ENCODE measurements at regions not wholly inside any gene's neighbourhood (a gene's known extent, or its start where the extent isn't known, plus 50 kb on each side); places are given as distances from the start of the nearest gene placed in this dataset.

- Histone ChIP-seq H2BK5ac (ENCODE audit: low read depth, low read length, poor library complexity, severe bottlenecking) (no peak overlapping the region), H4K20me1 (ENCODE audit: insufficient read depth, low read length) (no peaks in the 10 kb centered on the region), H3K27me3 (ENCODE audit: control insufficient read depth, insufficient read depth, low read length) (peaks cover 16% of the 10 kb centered on the region), H2BK20ac (ENCODE audit: low read depth, low read length) (no peak overlapping the region), H3K9me1 (ENCODE audit: insufficient read depth, low read length) (no peaks in the 10 kb centered on the region; the same call in 1 of the 2 replicates), H3K4me3 (ENCODE audit: insufficient read depth, low read depth, low read length) (no peak overlapping the region), H3K9ac (ENCODE audit: low read depth, low read length) (no peak overlapping the region), H3K4ac (ENCODE audit: low read depth, low read length) (no peak overlapping the region), H2AK5ac (ENCODE audit: low read depth, low read length) (no peak overlapping the region), H2BK15ac (ENCODE audit: low read depth, low read length) (no peak overlapping the region), H4K5ac (ENCODE audit: low read depth, low read length) (no peak overlapping the region), H3K36me3 (ENCODE audit: control insufficient read depth, insufficient read depth, low read length) (no peaks in the 10 kb centered on the region), H3K23ac (ENCODE audit: low read depth, low read length) (no peak overlapping the region), H3K18ac (ENCODE audit: low read depth, low read length) (no peak overlapping the region), H4K91ac (ENCODE audit: insufficient read depth, low read depth, low read length) (no peak overlapping the region), H2BK120ac (ENCODE audit: low read depth, low read length) (no peak overlapping the region), H3K14ac (replicated peaks; ENCODE audit: low read depth, low read length) (no peak overlapping the region), H3K56ac (ENCODE audit: extremely low read depth, insufficient read depth, low read length) (no peak overlapping the region), H3K27ac (ENCODE audit: insufficient read depth, low read length) (no peak overlapping the region), H2AFZ (replicated peaks; ENCODE audit: low read length, poor library complexity) (peak overlapping the region; percentile 45), H3K4me2 (ENCODE audit: low read depth, low read length) (no peak overlapping the region), H4K8ac (ENCODE audit: low read depth in 2 of 2, low read length in 2 of 2) (no peak overlapping the region), H3K9me3 (ENCODE audit: control insufficient read depth, insufficient read depth, low read length) (no peaks in the 10 kb centered on the region), H2AK9ac (replicated peaks; ENCODE audit: low read depth, low read length, poor library complexity) (no peak overlapping the region), H3K79me1 (ENCODE audit: low read depth in 1 of 2, low read length in 2 of 2) (no peaks in the 10 kb centered on the region), H3K4me1 (ENCODE audit: control insufficient read depth, insufficient read depth, low read length) (no peaks in the 10 kb centered on the region)
- no peak for DNase-seq
- ATAC-seq (ENCODE audit: low read depth) = no peak
- in situ Hi-C loops (cut with MboI; ENCODE audit: low sequenced_read_pairs) (no loop called here), intact Hi-C loops (cut with micrococcal nuclease) (no loop called here), dilution Hi-C loops (cut with HindIII; ENCODE audit: low sequenced_read_pairs, unreplicated experiment) (no loop called here)
- no TSS peak for BruUV-seq (replicated peaks)
- ChIA-PET CTCF (no interaction called here), POLR2A (ENCODE audit: unreplicated experiment) (no interaction called here)
- 86% methylated on average over 7 of the region's 11 CpGs; no CpG with 5 or more reads in 1 of the 2 experiments for WGBS, 2 experiments (ENCODE audit: extremely low coverage in 2 of 2, insufficient read length in 1 of 2)
- no peak for TF ChIP-seq RAD21 (IDR thresholded peaks at IDR 0.05; ENCODE audit: low read length)
- TF ChIP-seq MXI1 (IDR thresholded peaks at IDR 0.05; ENCODE audit: borderline replicate concordance, low read depth, low read length) = no peak
- no peak for TF ChIP-seq SMC3 (IDR thresholded peaks at IDR 0.05; ENCODE audit: low read depth, low read length)
- TF ChIP-seq CHD1 (IDR thresholded peaks at IDR 0.05; ENCODE audit: low read depth, low read length) = no peak
- TF ChIP-seq MAFK (IDR thresholded peaks at IDR 0.05; ENCODE audit: low read depth, low read length) = no peak
- no peak for TF ChIP-seq USF2 (IDR thresholded peaks at IDR 0.05; ENCODE audit: low read depth, low read length)
- no peak for TF ChIP-seq BHLHE40 (IDR thresholded peaks at IDR 0.05; ENCODE audit: low read depth, low read length)
- TF ChIP-seq RCOR1 (IDR thresholded peaks at IDR 0.05; ENCODE audit: insufficient replicate concordance, low read length) = no peak
Observed at GRCh38 chr17:65455154-65455971, 106.1 kb downstream of the AXIN2 start.

All from IMR-90 (cell line).